Heart left ventricle (tissue), 13 donors: ENCODE measurements at regions not wholly inside any gene's neighbourhood (a gene's known extent, or its start where the extent isn't known, plus 50 kb on each side); places are given as distances from the start of the nearest gene placed in this dataset.

Experiments used
- POLR2A ChIP-seq, 2 donors: fragments of 450-650 bp; IDR thresholded peaks; one replicate each; pipeline ENCODE4 v1.6.1; 2017; ENCODE audit warnings: antibody characterized with exemption in 2 of 2, mild to moderate bottlenecking in 2 of 2, moderate library complexity in 2 of 2
- TF ChIP-seq, protein P1 (sequence below), 12 donors: fragments of 200-600 bp; sonication (generic) in 4 of 12; IDR thresholded peaks; one replicate each; pipeline versions ENCODE4 v1.5.0 to v1.8.0; 2018 to 2022; ENCODE audit warnings: antibody characterized with exemption in 12 of 12, mild to moderate bottlenecking in 5 of 12
- donor health status: ischemic (EF 13 %, LVEDD 7.1; RV severe dilation, severe dysfunction).
- donor health status: DM: no; HTN: yes; CAD: no.
- donor health status: DM: no; HTN: no; CAD: no.
- donor health status: ischemic (EF 25% LVEDD 6.9; RV normal size, moderate dysfunction).
- donor health status: ischemic (EF 25% LVEDD 5.7; RV mildly dilated, moderate dysfunction).
- donor health status: ischemic (EF 35%, LVEDD 5.7; RV mildly dilated, moderate dysfunction).
- donor health status: nonischemic (EF 11% LVEDD 7.7; RV severe dilation, severe dysfunction).
- donor health status: DM: yes; HTN: yes; CAD: no.
- donor health status: PGD.
- donor health status: ischemic (EF 29% LVEDD 5.4; RV normal size, mild dysfunction).
- donor health status: nonischemic (EF 23%, LVEDD 6.1; RV moderate dilation, normal function).

- TF ChIP-seq, protein P1, sequence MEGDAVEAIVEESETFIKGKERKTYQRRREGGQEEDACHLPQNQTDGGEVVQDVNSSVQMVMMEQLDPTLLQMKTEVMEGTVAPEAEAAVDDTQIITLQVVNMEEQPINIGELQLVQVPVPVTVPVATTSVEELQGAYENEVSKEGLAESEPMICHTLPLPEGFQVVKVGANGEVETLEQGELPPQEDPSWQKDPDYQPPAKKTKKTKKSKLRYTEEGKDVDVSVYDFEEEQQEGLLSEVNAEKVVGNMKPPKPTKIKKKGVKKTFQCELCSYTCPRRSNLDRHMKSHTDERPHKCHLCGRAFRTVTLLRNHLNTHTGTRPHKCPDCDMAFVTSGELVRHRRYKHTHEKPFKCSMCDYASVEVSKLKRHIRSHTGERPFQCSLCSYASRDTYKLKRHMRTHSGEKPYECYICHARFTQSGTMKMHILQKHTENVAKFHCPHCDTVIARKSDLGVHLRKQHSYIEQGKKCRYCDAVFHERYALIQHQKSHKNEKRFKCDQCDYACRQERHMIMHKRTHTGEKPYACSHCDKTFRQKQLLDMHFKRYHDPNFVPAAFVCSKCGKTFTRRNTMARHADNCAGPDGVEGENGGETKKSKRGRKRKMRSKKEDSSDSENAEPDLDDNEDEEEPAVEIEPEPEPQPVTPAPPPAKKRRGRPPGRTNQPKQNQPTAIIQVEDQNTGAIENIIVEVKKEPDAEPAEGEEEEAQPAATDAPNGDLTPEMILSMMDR (IDR thresholded peaks at IDR 0.05) = no peak
- TF ChIP-seq POLR2A (IDR thresholded peaks at IDR 0.05) = no peak
Observed at GRCh38 chr4:186935901-186936300, 212.2 kb upstream of the FAT1 start.
